ENCODE measurements at regions not wholly inside any gene's neighbourhood (a gene's known extent, or its start where the extent isn't known, plus 50 kb on each side); places are given as distances from the start of the nearest gene placed in this dataset.
A peak's percentile ranks its signal among the peaks of the same experiment; 100 is the strongest.
"Not testable (repeated sequence)": the region's sequence is repeated elsewhere in the genome, so short reads cannot be mapped to it uniquely, and the experiment has no call there.

DNA sequence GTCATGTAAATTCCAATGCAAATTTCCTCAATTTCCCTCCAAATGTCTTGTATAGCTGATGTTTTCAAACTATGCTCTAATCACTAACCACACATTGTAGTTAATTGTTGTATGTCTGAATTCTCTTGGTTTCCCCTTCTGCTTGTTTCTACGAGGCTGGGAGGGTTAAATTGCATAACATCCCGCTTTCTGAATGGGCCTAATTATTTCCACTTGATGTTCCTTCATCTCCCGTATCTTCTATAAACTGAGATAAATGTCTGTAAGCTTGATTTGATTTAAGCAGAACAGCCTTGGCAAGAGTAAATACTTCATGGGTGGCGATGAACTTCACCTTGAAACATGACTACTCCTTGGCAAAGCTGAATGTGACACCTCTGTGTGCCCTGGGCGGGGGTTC lies 72.2 kb downstream of the SERINC2 start:
- peaks cover 20% of the 10 kb centered on the region for H3K9me3 Mint-ChIP-seq
- H3K36me3 Mint-ChIP-seq (ENCODE audit: low read depth): peaks cover 16% of the 10 kb centered on the region
- no peak overlapping the region for H3K27ac Mint-ChIP-seq
- TF ChIP-seq, protein P1, sequence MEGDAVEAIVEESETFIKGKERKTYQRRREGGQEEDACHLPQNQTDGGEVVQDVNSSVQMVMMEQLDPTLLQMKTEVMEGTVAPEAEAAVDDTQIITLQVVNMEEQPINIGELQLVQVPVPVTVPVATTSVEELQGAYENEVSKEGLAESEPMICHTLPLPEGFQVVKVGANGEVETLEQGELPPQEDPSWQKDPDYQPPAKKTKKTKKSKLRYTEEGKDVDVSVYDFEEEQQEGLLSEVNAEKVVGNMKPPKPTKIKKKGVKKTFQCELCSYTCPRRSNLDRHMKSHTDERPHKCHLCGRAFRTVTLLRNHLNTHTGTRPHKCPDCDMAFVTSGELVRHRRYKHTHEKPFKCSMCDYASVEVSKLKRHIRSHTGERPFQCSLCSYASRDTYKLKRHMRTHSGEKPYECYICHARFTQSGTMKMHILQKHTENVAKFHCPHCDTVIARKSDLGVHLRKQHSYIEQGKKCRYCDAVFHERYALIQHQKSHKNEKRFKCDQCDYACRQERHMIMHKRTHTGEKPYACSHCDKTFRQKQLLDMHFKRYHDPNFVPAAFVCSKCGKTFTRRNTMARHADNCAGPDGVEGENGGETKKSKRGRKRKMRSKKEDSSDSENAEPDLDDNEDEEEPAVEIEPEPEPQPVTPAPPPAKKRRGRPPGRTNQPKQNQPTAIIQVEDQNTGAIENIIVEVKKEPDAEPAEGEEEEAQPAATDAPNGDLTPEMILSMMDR (IDR thresholded peaks at IDR 0.05): no peak
- H3K27me3 Mint-ChIP-seq (ENCODE audit: insufficient read depth): peaks cover 36% of the 10 kb centered on the region
- H3K4me1 Mint-ChIP-seq (ENCODE audit: low read depth): peaks cover 30% of the 10 kb centered on the region
- H3K4me3 Mint-ChIP-seq: no peak overlapping the region
- DNase-seq: no peak

DNA sequence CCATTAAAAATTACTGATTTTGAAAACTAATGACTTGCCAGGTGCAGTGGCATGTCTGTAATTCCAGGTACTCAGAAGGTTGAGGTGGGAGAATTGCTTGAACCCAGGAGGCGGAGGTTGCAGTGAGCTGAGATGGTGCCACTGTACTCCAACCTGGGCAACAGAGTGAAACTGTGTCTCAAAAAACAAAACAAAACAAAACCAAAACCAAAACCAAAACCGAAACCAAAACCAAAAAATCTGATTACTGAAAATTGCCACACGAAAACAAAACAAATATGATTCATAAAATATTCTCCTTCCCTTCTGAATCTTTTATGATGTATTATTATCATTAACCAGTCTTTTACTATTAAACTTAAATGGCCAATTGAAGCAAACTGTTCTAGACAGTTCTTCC lies 74.1 kb downstream of the SERINC2 start:
- Mint-ChIP-seq H3K9me3 (peaks cover 11% of the 10 kb centered on the region), H3K4me3 (peak overlapping the region; percentile 65; the same call in 1 of the 2 replicates), H3K27ac (no peak overlapping the region), H3K4me1 (ENCODE audit: low read depth) (peaks cover 24% of the 10 kb centered on the region), H3K36me3 (ENCODE audit: low read depth) (peaks cover 12% of the 10 kb centered on the region), H3K27me3 (ENCODE audit: insufficient read depth) (peaks cover 46% of the 10 kb centered on the region)
- TF ChIP-seq, protein P1 (IDR thresholded peaks at IDR 0.05): no peak
- no peak for DNase-seq

DNA sequence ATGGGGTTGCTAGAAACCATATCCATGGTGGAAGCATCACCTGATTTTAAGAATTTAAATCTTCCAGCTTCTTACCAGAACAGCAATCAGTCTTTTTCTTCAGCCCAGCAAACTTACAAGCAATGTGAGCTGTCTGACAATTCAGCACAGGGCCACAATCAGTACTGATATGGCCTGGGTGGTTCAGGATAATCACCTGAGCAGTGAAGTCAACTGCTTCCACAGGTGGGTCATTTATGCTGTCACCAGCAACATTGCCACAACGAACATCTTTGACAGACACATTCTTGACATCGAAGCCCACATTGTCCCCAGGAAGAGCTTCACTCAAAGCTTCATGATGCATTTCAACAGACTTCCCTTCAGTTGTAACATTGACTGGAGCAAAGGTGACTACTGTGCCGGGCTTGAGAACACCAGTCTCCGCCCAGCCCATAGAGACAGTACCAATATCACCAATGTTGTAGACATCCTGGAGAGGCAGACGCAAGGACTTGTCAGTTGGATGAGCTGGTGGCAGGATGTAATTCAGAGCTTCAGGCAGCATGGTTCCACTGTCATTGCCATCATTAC lies 74.8 kb downstream of the SERINC2 start:
- peak overlapping the region; percentile 65; the same call in 1 of the 2 replicates for H3K4me3 Mint-ChIP-seq
- TF ChIP-seq, protein P1 (IDR thresholded peaks at IDR 0.05): no peak
- peaks cover 20% of the 10 kb centered on the region for H3K4me1 Mint-ChIP-seq (ENCODE audit: low read depth)
- H3K9me3 Mint-ChIP-seq: peaks cover 11% of the 10 kb centered on the region
- H3K36me3 Mint-ChIP-seq (ENCODE audit: low read depth): peaks cover 12% of the 10 kb centered on the region
- DNase-seq: no peak
- peaks cover 52% of the 10 kb centered on the region for H3K27me3 Mint-ChIP-seq (ENCODE audit: insufficient read depth)
- H3K27ac Mint-ChIP-seq: no peak overlapping the region

DNA sequence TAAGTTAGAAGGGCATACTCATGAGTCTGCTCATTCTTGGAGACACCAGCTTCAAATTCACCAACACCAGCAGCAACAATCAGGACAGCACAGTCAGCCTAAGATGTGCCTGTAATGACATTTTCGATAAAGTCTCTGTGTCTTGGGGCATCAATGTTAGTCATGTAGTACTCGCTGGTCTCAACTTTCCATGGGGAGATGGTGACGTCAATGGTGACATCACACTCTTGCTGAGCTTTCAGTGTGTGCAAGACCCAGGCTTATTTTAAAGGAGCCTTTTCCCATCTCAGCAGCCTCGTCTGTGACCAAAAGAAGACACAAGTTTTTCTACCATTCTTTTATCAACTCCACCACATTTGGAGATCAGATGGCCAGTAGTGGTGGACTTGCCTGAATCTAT lies 75.5 kb downstream of the SERINC2 start:
- no peak overlapping the region for H3K27ac Mint-ChIP-seq
- H3K4me3 Mint-ChIP-seq: no peak overlapping the region
- H3K27me3 Mint-ChIP-seq (ENCODE audit: insufficient read depth): peaks cover 58% of the 10 kb centered on the region
- TF ChIP-seq, protein P1 (IDR thresholded peaks at IDR 0.05): no peak
- peaks cover 11% of the 10 kb centered on the region for H3K9me3 Mint-ChIP-seq
- peaks cover 12% of the 10 kb centered on the region for H3K36me3 Mint-ChIP-seq (ENCODE audit: low read depth)
- no peak for DNase-seq
- H3K4me1 Mint-ChIP-seq (ENCODE audit: low read depth): peaks cover 12% of the 10 kb centered on the region

DNA sequence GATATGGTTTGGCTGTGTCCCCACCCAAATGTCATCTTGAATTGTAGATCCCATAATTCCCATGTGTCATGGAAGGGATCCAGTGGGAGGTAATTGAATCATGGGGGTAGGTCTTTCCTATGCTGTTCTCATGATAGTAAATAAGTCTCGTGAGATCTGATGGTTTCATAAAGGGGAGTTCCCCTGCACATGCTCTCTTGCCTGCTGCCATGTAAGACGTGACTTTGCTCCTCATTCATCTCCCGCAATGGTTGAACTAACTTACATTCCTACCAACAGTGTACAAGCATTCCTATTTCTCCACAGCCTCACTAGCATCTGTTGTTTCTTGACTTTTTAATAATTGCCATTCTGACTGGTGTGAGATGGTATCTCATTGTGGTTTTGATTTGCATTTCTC lies 76.6 kb downstream of the SERINC2 start:
- H3K4me3 Mint-ChIP-seq; H3K4me1 Mint-ChIP-seq (ENCODE audit: low read depth); DNase-seq; H3K27ac Mint-ChIP-seq: not testable (repeated sequence)
- Mint-ChIP-seq H3K27me3 (ENCODE audit: insufficient read depth) (peaks cover 60% of the 10 kb centered on the region), H3K36me3 (ENCODE audit: low read depth) (peaks cover 12% of the 10 kb centered on the region), H3K9me3 (peaks cover 11% of the 10 kb centered on the region)

DNA sequence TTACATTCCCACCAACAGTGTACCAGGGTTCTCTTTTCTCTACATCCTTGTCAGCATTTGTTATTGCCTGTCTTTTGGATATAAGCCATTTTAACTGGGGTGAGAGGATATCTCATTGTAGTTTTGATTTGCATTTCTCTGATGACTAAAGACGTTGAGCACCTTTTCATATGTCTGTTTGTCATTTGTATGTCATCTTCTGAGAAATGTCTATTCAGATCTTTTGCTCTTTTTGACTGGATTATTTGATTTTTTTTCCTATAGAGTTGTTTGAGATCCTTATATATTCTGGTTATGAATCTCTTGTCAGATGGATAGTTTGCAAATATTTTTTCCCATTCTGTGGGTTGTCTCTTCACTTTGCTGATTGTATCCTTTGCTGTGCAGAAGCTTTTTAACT lies 77.6 kb downstream of the SERINC2 start:
- H3K27ac Mint-ChIP-seq; H3K4me1 Mint-ChIP-seq (ENCODE audit: low read depth); H3K4me3 Mint-ChIP-seq; DNase-seq: not testable (repeated sequence)
- H3K27me3 Mint-ChIP-seq (ENCODE audit: insufficient read depth): peaks cover 53% of the 10 kb centered on the region
- H3K9me3 Mint-ChIP-seq: peaks cover 11% of the 10 kb centered on the region
- H3K36me3 Mint-ChIP-seq (ENCODE audit: low read depth): peaks cover 12% of the 10 kb centered on the region

DNA sequence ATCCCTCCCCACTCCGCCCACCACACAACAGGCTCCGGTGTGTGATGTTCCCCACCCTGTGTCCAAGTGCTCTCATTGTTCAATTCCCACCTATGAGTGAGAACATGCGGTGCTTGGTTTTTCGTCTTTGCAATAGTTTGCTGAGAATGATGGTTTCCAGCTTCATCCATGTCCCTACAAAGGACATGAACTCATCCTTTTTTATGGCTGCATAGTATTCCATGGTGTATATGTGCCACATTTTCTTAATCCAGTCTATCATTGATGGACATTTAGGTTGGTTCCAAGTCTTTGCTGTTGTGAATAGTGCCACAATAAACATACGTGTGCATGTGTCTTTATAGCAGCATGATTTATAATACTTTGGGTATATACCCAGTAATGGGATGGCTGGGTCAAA lies 81.0 kb upstream of the TINAGL1 start:
- peaks cover 50% of the 10 kb centered on the region for H3K27me3 Mint-ChIP-seq (ENCODE audit: insufficient read depth)
- H3K27ac Mint-ChIP-seq; H3K4me3 Mint-ChIP-seq; DNase-seq; H3K9me3 Mint-ChIP-seq; H3K36me3 Mint-ChIP-seq (ENCODE audit: low read depth); H3K4me1 Mint-ChIP-seq (ENCODE audit: low read depth): not testable (repeated sequence)

DNA sequence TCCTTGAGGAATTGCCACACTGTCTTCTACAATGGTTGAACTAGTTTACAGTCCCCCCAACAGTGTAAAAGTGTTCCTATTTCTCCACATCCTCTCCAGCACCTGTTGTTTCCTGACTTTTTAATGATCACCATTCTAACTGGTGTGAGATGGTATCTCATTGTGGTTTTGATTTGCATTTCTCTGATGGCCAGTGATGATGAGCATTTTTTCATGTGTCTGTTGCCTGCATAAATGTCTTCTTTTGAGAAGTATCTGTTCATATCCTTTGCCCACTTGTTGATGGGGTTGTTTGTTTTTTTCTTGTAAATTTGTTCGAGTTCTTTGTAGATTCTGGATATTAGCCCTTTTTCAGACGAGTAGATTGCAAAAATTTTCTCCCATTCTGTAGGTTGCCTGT lies 80.5 kb upstream of the TINAGL1 start:
- not testable (repeated sequence) for DNase-seq; H3K27ac Mint-ChIP-seq; H3K9me3 Mint-ChIP-seq; H3K4me1 Mint-ChIP-seq (ENCODE audit: low read depth); H3K36me3 Mint-ChIP-seq (ENCODE audit: low read depth); H3K4me3 Mint-ChIP-seq
- H3K27me3 Mint-ChIP-seq (ENCODE audit: insufficient read depth): peaks cover 50% of the 10 kb centered on the region

Measured in HFFc6 (cell line).